Ovary (tissue), 7 donors: ENCODE measurements at regions not wholly inside any gene's neighbourhood (a gene's known extent, or its start where the extent isn't known, plus 50 kb on each side); places are given as distances from the start of the nearest gene placed in this dataset.

Source experiments
- DNase-seq, 5 donors: peaks; one replicate each; pipeline ENCODE4 v3.0.0-alpha.2; 2019 to 2020
- H3K27ac ChIP-seq, 2 donors: fragments of 200-600 bp; one replicate each; pipeline versions ENCODE4 v1.5.1 to v1.8.0; 2019 to 2022
- H3K27me3 ChIP-seq: fragments of 200-600 bp; one replicate; pipeline ENCODE4 v1.8.0; 2022
- H3K36me3 ChIP-seq: fragments of 200-600 bp; sonication (generic); one replicate; pipeline ENCODE4 v1.5.1; 2019
- H3K4me1 ChIP-seq: one replicate; pipeline ENCODE4 v1.8.1; 2013; ENCODE audit warnings: mild to moderate bottlenecking, moderate library complexity; ENCODE audit not compliant: insufficient read depth
- H3K4me3 ChIP-seq: fragments of 200-600 bp; sonication (generic); one replicate; pipeline ENCODE4 v1.5.1; 2017
- H3K9me3 ChIP-seq, 2 donors: fragments of 200-600 bp in 1 of 2; sonication (generic) in 1 of 2; one replicate each; pipeline versions ENCODE4 v1.5.1 to v1.8.1; 2013 to 2019; ENCODE audit warnings: mild to moderate bottlenecking in 1 of 2, moderate library complexity in 1 of 2
- EP300 ChIP-seq: sonication (generic); formaldehyde crosslinking; IDR thresholded peaks from one replicate; pipeline ENCODE4 v1.6.1; 2017; ENCODE audit warnings: antibody characterized with exemption
- POLR2A ChIP-seq: fragments of 450-650 bp; IDR thresholded peaks from one replicate; pipeline ENCODE4 v1.6.1; 2017; ENCODE audit warnings: antibody characterized with exemption, mild to moderate bottlenecking, moderate library complexity
- WGBS, 3 donors: extraction: QIAGEN DNeasy Blood & Tissue Kit in 1 of 3; methylation state at CpG; one replicate each; pipeline versions ENCODE4 v1.1.5 to v1.1.7; 2013 to 2017; 5-methylcytosine and 5-hydroxymethylcytosine counted together
- intact Hi-C, 4 donors: fragments of 100-400 bp; cut with DNase I; formaldehyde crosslinking; loops; one replicate each; pipeline versions ENCODE4 v1.11.0 to v1.15.1; 2022 to 2023
- TF ChIP-seq, protein P1 (sequence below), 3 donors: fragments of 450-650 bp in 2 of 3; fragments of 200-600 bp in 1 of 3; IDR thresholded peaks; one replicate each; pipeline versions ENCODE4 v1.5.1 to v1.8.0; 2016 to 2022; ENCODE audit warnings: antibody characterized with exemption in 3 of 3, mild to moderate bottlenecking in 1 of 3
- donor health status: DM: no; HTN: no; CAD: no; lungs with moderate emphysema.
- donor health status: DM: no; HTN: no; CAD: no.
- donor health status: Bipolar disorder and iron deficiency.
- donor health status: DM: no; HTN: no; CAD: no.
- donor health status: DM: yes; HTN: yes; CAD: no.

DNA sequence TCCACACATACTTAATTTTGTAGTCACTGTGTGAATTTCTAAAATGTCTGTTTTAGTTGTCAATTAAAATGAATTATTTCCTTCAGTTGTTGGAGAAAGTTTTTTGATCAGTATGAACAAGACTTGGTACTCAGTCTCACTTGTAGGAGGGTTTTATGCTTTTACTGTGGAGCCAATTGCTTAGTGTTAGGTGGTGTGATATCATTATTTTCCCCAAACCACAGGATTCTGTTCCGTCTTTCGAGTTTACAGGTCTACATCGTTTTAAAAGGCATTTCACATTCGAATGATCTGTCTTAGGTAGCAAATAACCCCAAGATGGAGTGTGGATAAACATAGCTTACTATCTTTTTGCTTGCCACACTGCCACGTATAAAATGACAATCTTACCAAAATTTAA, 803.1 kb downstream of the SATB2 start:
- 68 to 82% (median 72%) methylated on average over 5 of the region's 5 CpGs for WGBS, 3 donors
- Histone ChIP-seq H3K27ac (no peak overlapping the region), H3K4me1 (no peaks in the 10 kb centered on the region), H3K4me3 (no peak overlapping the region), H3K36me3 (no peaks in the 10 kb centered on the region), H3K9me3 (no peaks in the 10 kb centered on the region), H3K27me3 (no peaks in the 10 kb centered on the region)
- TF ChIP-seq EP300, result no peak
- TF ChIP-seq, protein P1, sequence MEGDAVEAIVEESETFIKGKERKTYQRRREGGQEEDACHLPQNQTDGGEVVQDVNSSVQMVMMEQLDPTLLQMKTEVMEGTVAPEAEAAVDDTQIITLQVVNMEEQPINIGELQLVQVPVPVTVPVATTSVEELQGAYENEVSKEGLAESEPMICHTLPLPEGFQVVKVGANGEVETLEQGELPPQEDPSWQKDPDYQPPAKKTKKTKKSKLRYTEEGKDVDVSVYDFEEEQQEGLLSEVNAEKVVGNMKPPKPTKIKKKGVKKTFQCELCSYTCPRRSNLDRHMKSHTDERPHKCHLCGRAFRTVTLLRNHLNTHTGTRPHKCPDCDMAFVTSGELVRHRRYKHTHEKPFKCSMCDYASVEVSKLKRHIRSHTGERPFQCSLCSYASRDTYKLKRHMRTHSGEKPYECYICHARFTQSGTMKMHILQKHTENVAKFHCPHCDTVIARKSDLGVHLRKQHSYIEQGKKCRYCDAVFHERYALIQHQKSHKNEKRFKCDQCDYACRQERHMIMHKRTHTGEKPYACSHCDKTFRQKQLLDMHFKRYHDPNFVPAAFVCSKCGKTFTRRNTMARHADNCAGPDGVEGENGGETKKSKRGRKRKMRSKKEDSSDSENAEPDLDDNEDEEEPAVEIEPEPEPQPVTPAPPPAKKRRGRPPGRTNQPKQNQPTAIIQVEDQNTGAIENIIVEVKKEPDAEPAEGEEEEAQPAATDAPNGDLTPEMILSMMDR (IDR thresholded peaks at IDR 0.05), result no peak
- no peak for TF ChIP-seq POLR2A
- intact Hi-C loops, result no loop called here
- DNase-seq, result no peak

DNA sequence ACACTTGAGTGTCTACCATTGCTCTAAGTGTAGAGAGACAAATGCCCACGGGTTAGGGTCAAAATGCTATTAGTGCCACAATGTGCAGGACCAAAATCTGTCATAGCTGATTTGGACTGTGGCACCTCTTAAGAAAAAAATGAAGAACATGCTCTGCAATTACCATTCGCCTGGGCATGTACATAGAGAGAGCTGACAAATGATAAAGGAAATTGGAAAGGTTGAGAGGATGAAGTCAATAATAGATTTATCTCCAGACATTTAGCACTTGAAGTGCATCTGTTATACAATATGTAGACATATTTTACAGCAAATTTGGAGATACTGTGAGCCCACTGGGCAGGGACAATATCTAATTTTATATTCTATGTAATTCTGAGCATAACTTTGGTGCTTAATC, 804.4 kb downstream of the SATB2 start:
- 72 to 79% (median 76%) methylated on average over 2 of the region's 2 CpGs for WGBS, 3 donors
- intact Hi-C loops, result no loop called here
- TF ChIP-seq, protein P1 (IDR thresholded peaks at IDR 0.05), result no peak
- TF ChIP-seq EP300 (no peak), POLR2A (no peak)
- no peak overlapping the region for H3K27ac ChIP-seq
- no peak overlapping the region for H3K4me3 ChIP-seq
- H3K9me3 ChIP-seq, result no peaks in the 10 kb centered on the region
- no peaks in the 10 kb centered on the region for H3K36me3 ChIP-seq
- no peaks in the 10 kb centered on the region for H3K27me3 ChIP-seq
- H3K4me1 ChIP-seq, result no peaks in the 10 kb centered on the region
- no peak for DNase-seq

DNA sequence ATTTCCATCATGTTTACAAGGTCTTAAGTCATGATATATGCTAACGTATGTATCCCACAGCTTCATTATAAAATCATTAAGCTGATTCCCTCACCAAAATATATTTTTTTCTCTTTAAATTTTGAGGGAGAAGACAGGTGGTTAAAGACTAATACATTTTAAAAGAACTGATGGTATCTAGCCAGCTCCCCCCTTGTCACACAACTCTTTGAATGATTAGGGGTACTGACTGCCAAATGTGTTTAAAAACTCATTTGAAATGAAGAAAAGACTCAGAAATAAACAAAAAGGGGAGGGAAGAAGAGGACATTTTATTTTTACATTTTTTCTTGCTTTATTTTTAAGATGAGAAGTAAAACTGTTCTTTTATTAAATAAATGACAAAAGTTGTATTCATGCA, 805.3 kb downstream of the SATB2 start:
- Histone ChIP-seq H3K4me3 (no peak overlapping the region), H3K36me3 (no peaks in the 10 kb centered on the region), H3K4me1 (no peaks in the 10 kb centered on the region), H3K9me3 (no peaks in the 10 kb centered on the region), H3K27me3 (no peaks in the 10 kb centered on the region), H3K27ac (no peak overlapping the region)
- no peak for DNase-seq
- WGBS, 3 donors, result 52 to 73% (median 72%) methylated on average over 1 of the region's 1 CpG
- intact Hi-C loops, result no loop called here
- TF ChIP-seq EP300, result no peak
- TF ChIP-seq, protein P1 (IDR thresholded peaks at IDR 0.05), result no peak
- no peak for TF ChIP-seq POLR2A

DNA sequence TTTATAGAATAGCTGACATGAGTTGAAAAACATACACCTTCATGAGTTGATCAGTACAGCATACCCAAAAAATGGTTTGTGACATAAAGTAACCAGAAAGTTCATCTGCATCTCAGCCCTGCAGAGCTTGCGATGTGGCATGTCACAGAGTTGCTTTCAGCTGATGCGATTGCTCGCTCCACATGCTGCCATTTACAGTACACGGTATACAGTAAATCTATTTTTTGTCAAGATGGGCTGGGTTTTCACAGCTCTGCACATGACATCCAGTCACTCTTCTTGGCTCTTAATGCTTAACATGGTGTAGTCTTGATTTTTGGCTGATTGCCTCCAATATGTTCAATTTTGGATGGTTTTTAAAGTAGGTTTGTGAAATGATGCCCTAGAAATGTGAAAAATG, 811.9 kb downstream of the SATB2 start:
- Histone ChIP-seq H3K4me3 (no peak overlapping the region), H3K27ac (no peak overlapping the region), H3K27me3 (no peaks in the 10 kb centered on the region), H3K4me1 (no peaks in the 10 kb centered on the region), H3K36me3 (no peaks in the 10 kb centered on the region), H3K9me3 (no peaks in the 10 kb centered on the region)
- WGBS, 3 donors, result 94 to 97% (median 95%) methylated on average over 4 of the region's 4 CpGs
- TF ChIP-seq EP300 (no peak), POLR2A (no peak)
- TF ChIP-seq, protein P1 (IDR thresholded peaks at IDR 0.05), result no peak
- no peak for DNase-seq
- intact Hi-C loops, result no loop called here

DNA sequence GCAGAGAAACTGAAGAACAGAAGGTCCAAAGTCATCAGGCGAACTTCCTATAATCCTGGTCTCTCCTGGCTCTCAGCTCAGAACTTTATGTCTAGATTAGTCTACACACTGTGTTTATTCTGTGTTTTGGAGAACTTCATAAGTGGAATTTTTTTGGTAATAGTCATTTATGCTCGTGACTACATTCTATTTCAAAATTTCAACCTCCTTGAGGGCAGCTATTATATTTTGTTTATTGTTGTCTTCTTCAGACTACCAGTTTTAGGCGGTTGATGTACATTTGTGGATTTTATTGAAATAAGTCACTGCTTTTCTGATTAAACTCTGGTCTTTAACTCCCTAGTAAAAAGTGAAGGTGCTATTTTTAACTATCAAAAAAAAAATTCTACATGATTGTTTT, 816.6 kb downstream of the SATB2 start:
- Histone ChIP-seq H3K36me3 (no peaks in the 10 kb centered on the region), H3K27ac (no peak overlapping the region), H3K4me3 (no peak overlapping the region), H3K9me3 (no peaks in the 10 kb centered on the region), H3K27me3 (no peaks in the 10 kb centered on the region), H3K4me1 (no peaks in the 10 kb centered on the region)
- no peak for DNase-seq
- intact Hi-C loops, result no loop called here
- TF ChIP-seq EP300, result no peak
- TF ChIP-seq, protein P1 (IDR thresholded peaks at IDR 0.05), result no peak
- TF ChIP-seq POLR2A, result no peak
- WGBS, 3 donors, result 66 to 78% (median 70%) methylated on average over 3 of the region's 3 CpGs
